Naive B cell (primary cell): ENCODE measurements at regions not wholly inside any gene's neighbourhood (a gene's known extent, or its start where the extent isn't known, plus 50 kb on each side); places are given as distances from the start of the nearest gene placed in this dataset.

Experiments used
- ATAC-seq, 2 donors: fragments of 150-1000 bp; cut with Tn5 transposase; 2 replicates each; pipeline ENCODE4 v1.10.0; 2021; ENCODE audit warnings: low read depth in 2 of 2, mild to moderate bottlenecking in 2 of 2, moderate library complexity in 2 of 2
- DNase-seq: peaks from one replicate; pipeline ENCODE4 v3.0.0; 2022
- H3K27ac Mint-ChIP-seq, 6 donors: one replicate each; pipeline ENCODE4 v1.8.0; 2020 to 2022; ENCODE audit warnings: mild to moderate bottlenecking in 6 of 6, mixed read lengths in 6 of 6, moderate library complexity in 5 of 6, inconsistent platforms in 2 of 6
- H3K27me3 Mint-ChIP-seq, 3 donors: one replicate each; pipeline ENCODE4 v1.8.0; 2021 to 2022; ENCODE audit warnings: mixed read lengths in 3 of 3, mild to moderate bottlenecking in 1 of 3
- H3K36me3 Mint-ChIP-seq, 2 donors: one replicate each; pipeline ENCODE4 v1.8.0; 2020 to 2022; ENCODE audit warnings: mixed read lengths in 2 of 2, inconsistent platforms in 1 of 2, mild to moderate bottlenecking in 1 of 2
- H3K4me1 Mint-ChIP-seq, 3 donors: one replicate each; pipeline ENCODE4 v1.8.0; 2020 to 2022; ENCODE audit warnings: mixed read lengths in 3 of 3, inconsistent platforms in 1 of 3, mild to moderate bottlenecking in 1 of 3, moderate library complexity in 1 of 3
- H3K4me3 Mint-ChIP-seq, 8 donors: one replicate each; pipeline ENCODE4 v1.8.0; 2020 to 2022; ENCODE audit warnings: mild to moderate bottlenecking in 8 of 8, mixed read lengths in 8 of 8, moderate library complexity in 8 of 8, inconsistent platforms in 2 of 8
- H3K9me3 Mint-ChIP-seq, 7 donors: one replicate each; pipeline ENCODE4 v1.8.0; 2020 to 2022; ENCODE audit warnings: mixed read lengths in 7 of 7, mild to moderate bottlenecking in 5 of 7, inconsistent platforms in 2 of 7, moderate library complexity in 1 of 7

- ATAC-seq (no peak), DNase-seq (no peak)
- H3K27me3 Mint-ChIP-seq = peaks cover 26 to 47% (median 32%) of the 10 kb centered on the region in 3 donors
- no peaks in the 10 kb centered on the region for H3K9me3 Mint-ChIP-seq
- H3K27ac Mint-ChIP-seq = no peak overlapping the region
- no peaks in the 10 kb centered on the region for H3K4me1 Mint-ChIP-seq
- no peak overlapping the region for H3K4me3 Mint-ChIP-seq
- no peaks in the 10 kb centered on the region for H3K36me3 Mint-ChIP-seq
Measured at GRCh38 chr12:97005174-97005573, 98.1 kb downstream of the NEDD1 start.

- no peak for DNase-seq
- H3K27ac Mint-ChIP-seq = no peak overlapping the region
- no peaks in the 10 kb centered on the region for H3K36me3 Mint-ChIP-seq
- H3K4me1 Mint-ChIP-seq = no peaks in the 10 kb centered on the region
- peaks cover 26 to 48% (median 32%) of the 10 kb centered on the region in 3 donors for H3K27me3 Mint-ChIP-seq
- no peak for ATAC-seq
- no peaks in the 10 kb centered on the region for H3K9me3 Mint-ChIP-seq
- no peak overlapping the region for H3K4me3 Mint-ChIP-seq
Measured at GRCh38 chr12:97005646-97006045, 98.6 kb downstream of the NEDD1 start.

GRCh38 chr12:97006585-97006984, 99.5 kb downstream of the NEDD1 start:
- no peak overlapping the region for H3K4me3 Mint-ChIP-seq
- ATAC-seq (no peak), DNase-seq (no peak)
- no peaks in the 10 kb centered on the region for H3K9me3 Mint-ChIP-seq
- no peak overlapping the region for H3K27ac Mint-ChIP-seq
- no peaks in the 10 kb centered on the region for H3K4me1 Mint-ChIP-seq
- peaks cover 26 to 48% (median 36%) of the 10 kb centered on the region in 3 donors for H3K27me3 Mint-ChIP-seq
- H3K36me3 Mint-ChIP-seq = no peaks in the 10 kb centered on the region

- H3K36me3 Mint-ChIP-seq = peaks cover 0 to 4% of the 10 kb centered on the region in 2 donors
- ATAC-seq (no peak), DNase-seq (no peak)
- peaks cover 4 to 30% (median 13%) of the 10 kb centered on the region in 3 donors for H3K27me3 Mint-ChIP-seq
- H3K4me1 Mint-ChIP-seq = no peaks in the 10 kb centered on the region
- peaks cover 0 to 25% (median 8%) of the 10 kb centered on the region in 7 donors for H3K9me3 Mint-ChIP-seq
- no peak overlapping the region for H3K27ac Mint-ChIP-seq
- H3K4me3 Mint-ChIP-seq = no peak overlapping the region
Measured at GRCh38 chr12:97016163-97016562, 109.1 kb downstream of the NEDD1 start.

- H3K4me3 Mint-ChIP-seq = no peak overlapping the region
- peaks cover 0 to 4% of the 10 kb centered on the region in 2 donors for H3K36me3 Mint-ChIP-seq
- no peaks in the 10 kb centered on the region for H3K4me1 Mint-ChIP-seq
- peaks cover 3 to 30% (median 13%) of the 10 kb centered on the region in 3 donors for H3K27me3 Mint-ChIP-seq
- peaks cover 0 to 25% (median 8%) of the 10 kb centered on the region in 7 donors for H3K9me3 Mint-ChIP-seq
- DNase-seq = no peak
- no peak overlapping the region for H3K27ac Mint-ChIP-seq
- ATAC-seq = no peak
Measured at GRCh38 chr12:97017213-97017612, 110.2 kb downstream of the NEDD1 start.

GRCh38 chr12:97022536-97023230, 115.6 kb downstream of the NEDD1 start:
- Mint-ChIP-seq H3K36me3 (no peaks in the 10 kb centered on the region), H3K27me3 (no peaks in the 10 kb centered on the region), H3K4me1 (no peaks in the 10 kb centered on the region), H3K27ac (no peak overlapping the region), H3K4me3 (no peak overlapping the region), H3K9me3 (no peaks in the 10 kb centered on the region)
- no peak for DNase-seq
- ATAC-seq = no peak

- Mint-ChIP-seq H3K27me3 (no peaks in the 10 kb centered on the region), H3K4me1 (no peaks in the 10 kb centered on the region), H3K9me3 (no peaks in the 10 kb centered on the region), H3K36me3 (no peaks in the 10 kb centered on the region), H3K4me3 (no peak overlapping the region), H3K27ac (no peak overlapping the region)
- ATAC-seq = no peak
- DNase-seq = no peak
Measured at GRCh38 chr12:97024393-97024792, 117.3 kb downstream of the NEDD1 start.

- no peak for DNase-seq
- H3K4me1 Mint-ChIP-seq = no peaks in the 10 kb centered on the region
- no peaks in the 10 kb centered on the region for H3K36me3 Mint-ChIP-seq
- H3K27me3 Mint-ChIP-seq = peaks cover 0 to 4% (median 2%) of the 10 kb centered on the region in 3 donors
- ATAC-seq = no peak
- peaks cover 0 to 2% (median 0%) of the 10 kb centered on the region in 7 donors for H3K9me3 Mint-ChIP-seq
- no peak overlapping the region for H3K4me3 Mint-ChIP-seq
- no peak overlapping the region for H3K27ac Mint-ChIP-seq
Measured at GRCh38 chr12:97026901-97027300, 119.8 kb downstream of the NEDD1 start.

- DNase-seq = no peak
- no peaks in the 10 kb centered on the region for H3K36me3 Mint-ChIP-seq
- no peak overlapping the region for H3K27ac Mint-ChIP-seq
- peaks cover 0 to 7% (median 4%) of the 10 kb centered on the region in 3 donors for H3K27me3 Mint-ChIP-seq
- no peak for ATAC-seq
- H3K4me1 Mint-ChIP-seq = no peaks in the 10 kb centered on the region
- no peak overlapping the region for H3K4me3 Mint-ChIP-seq
- peaks cover 0 to 2% (median 0%) of the 10 kb centered on the region in 7 donors for H3K9me3 Mint-ChIP-seq
Measured at GRCh38 chr12:97027482-97027881, 120.4 kb downstream of the NEDD1 start.

- Mint-ChIP-seq H3K4me1 (no peaks in the 10 kb centered on the region), H3K27me3 (peaks cover 3 to 11% (median 9%) of the 10 kb centered on the region in 3 donors), H3K36me3 (no peaks in the 10 kb centered on the region), H3K4me3 (no peak overlapping the region), H3K9me3 (peaks cover 0 to 4% (median 0%) of the 10 kb centered on the region in 7 donors), H3K27ac (no peak overlapping the region)
- no peak for DNase-seq
- ATAC-seq = no peak
Measured at GRCh38 chr12:97038131-97038530, 131.1 kb downstream of the NEDD1 start.

- Mint-ChIP-seq H3K27ac (no peak overlapping the region), H3K4me1 (no peaks in the 10 kb centered on the region), H3K4me3 (no peak overlapping the region), H3K27me3 (peaks cover 3 to 11% (median 9%) of the 10 kb centered on the region in 3 donors), H3K9me3 (peaks cover 0 to 4% (median 0%) of the 10 kb centered on the region in 7 donors), H3K36me3 (no peaks in the 10 kb centered on the region)
- no peak for ATAC-seq
- no peak for DNase-seq
Measured at GRCh38 chr12:97038834-97039233, 131.8 kb downstream of the NEDD1 start.

GRCh38 chr12:97046901-97047300, 139.8 kb downstream of the NEDD1 start:
- Mint-ChIP-seq H3K4me1 (no peaks in the 10 kb centered on the region), H3K27ac (no peak overlapping the region), H3K4me3 (no peak overlapping the region), H3K36me3 (no peaks in the 10 kb centered on the region), H3K27me3 (peaks cover 0 to 16% (median 8%) of the 10 kb centered on the region in 3 donors), H3K9me3 (peaks cover 0 to 3% (median 0%) of the 10 kb centered on the region in 7 donors)
- ATAC-seq = no peak
- DNase-seq = no peak

GRCh38 chr12:97047361-97047760, 140.3 kb downstream of the NEDD1 start:
- no peaks in the 10 kb centered on the region for H3K36me3 Mint-ChIP-seq
- H3K27me3 Mint-ChIP-seq = peaks cover 0 to 16% (median 8%) of the 10 kb centered on the region in 3 donors

GRCh38 chr12:97048421-97049035, 141.5 kb downstream of the NEDD1 start:
- no peaks in the 10 kb centered on the region for H3K36me3 Mint-ChIP-seq
- peaks cover 0 to 20% (median 5%) of the 10 kb centered on the region in 3 donors for H3K27me3 Mint-ChIP-seq
- no peak overlapping the region for H3K27ac Mint-ChIP-seq
- H3K4me1 Mint-ChIP-seq = no peaks in the 10 kb centered on the region
- ATAC-seq = no peak
- no peak for DNase-seq
- no peak overlapping the region for H3K4me3 Mint-ChIP-seq
- H3K9me3 Mint-ChIP-seq = peaks cover 0 to 3% (median 0%) of the 10 kb centered on the region in 7 donors

More at GRCh38 chr12:97047361-97047760, 140.3 kb downstream of the NEDD1 start:
- no peak overlapping the region for H3K27ac Mint-ChIP-seq
- DNase-seq = no peak
- no peak overlapping the region for H3K4me3 Mint-ChIP-seq
- H3K9me3 Mint-ChIP-seq = peaks cover 0 to 3% (median 0%) of the 10 kb centered on the region in 7 donors
- ATAC-seq = no peak
- H3K4me1 Mint-ChIP-seq = no peaks in the 10 kb centered on the region
